ENCODE measurements at regions not wholly inside any gene's neighbourhood (a gene's known extent, or its start where the extent isn't known, plus 50 kb on each side); places are given as distances from the start of the nearest gene placed in this dataset.

- no peak for TF ChIP-seq CTCF (IDR thresholded peaks at IDR 0.05; ENCODE audit: borderline replicate concordance, control extremely low read depth, extremely low read depth, insufficient read depth, missing control alignments)
- in situ Hi-C loops (cut with MboI; ENCODE audit: low sequenced_read_pairs, unreplicated experiment): no loop called here
- no peak for DNase-seq (ENCODE audit: low spot score)
Measured at GRCh38 chr6:105474234-105474633, 71.4 kb upstream of the PREP start.

GRCh38 chr6:105469946-105470345 lies 67.1 kb upstream of the PREP start:
- in situ Hi-C loops (cut with MboI; ENCODE audit: low sequenced_read_pairs, unreplicated experiment): no loop called here
- TF ChIP-seq CTCF (IDR thresholded peaks at IDR 0.05; ENCODE audit: borderline replicate concordance, control extremely low read depth, extremely low read depth, insufficient read depth, missing control alignments): no peak
- DNase-seq (ENCODE audit: low spot score): no peak

GRCh38 chr6:105468850-105469249 lies 66.0 kb upstream of the PREP start:
- DNase-seq (ENCODE audit: low spot score): no peak
- in situ Hi-C loops (cut with MboI; ENCODE audit: low sequenced_read_pairs, unreplicated experiment): no loop called here
- TF ChIP-seq CTCF (IDR thresholded peaks at IDR 0.05; ENCODE audit: borderline replicate concordance, control extremely low read depth, extremely low read depth, insufficient read depth, missing control alignments): no peak

- in situ Hi-C loops (cut with MboI; ENCODE audit: low sequenced_read_pairs, unreplicated experiment): no loop called here
- no peak for TF ChIP-seq CTCF (IDR thresholded peaks at IDR 0.05; ENCODE audit: borderline replicate concordance, control extremely low read depth, extremely low read depth, insufficient read depth, missing control alignments)
- DNase-seq (ENCODE audit: low spot score): no peak
Measured at GRCh38 chr6:105460860-105461259, 58.0 kb upstream of the PREP start.

GRCh38 chr6:105459864-105460263 lies 57.0 kb upstream of the PREP start:
- DNase-seq (ENCODE audit: low spot score): no peak
- in situ Hi-C loops (cut with MboI; ENCODE audit: low sequenced_read_pairs, unreplicated experiment): no loop called here
- TF ChIP-seq CTCF (IDR thresholded peaks at IDR 0.05; ENCODE audit: borderline replicate concordance, control extremely low read depth, extremely low read depth, insufficient read depth, missing control alignments): no peak

- peak; percentile 48 for DNase-seq (ENCODE audit: low spot score)
- TF ChIP-seq CTCF (IDR thresholded peaks at IDR 0.05; ENCODE audit: borderline replicate concordance, control extremely low read depth, extremely low read depth, insufficient read depth, missing control alignments): no peak
- in situ Hi-C loops (cut with MboI; ENCODE audit: low sequenced_read_pairs, unreplicated experiment): no loop called here
Measured at GRCh38 chr6:105459049-105459448, 56.2 kb upstream of the PREP start.

GRCh38 chr6:105458551-105458950 lies 55.7 kb upstream of the PREP start:
- TF ChIP-seq CTCF (IDR thresholded peaks at IDR 0.05; ENCODE audit: borderline replicate concordance, control extremely low read depth, extremely low read depth, insufficient read depth, missing control alignments): no peak
- in situ Hi-C loops (cut with MboI; ENCODE audit: low sequenced_read_pairs, unreplicated experiment): no loop called here
- no peak for DNase-seq (ENCODE audit: low spot score)
